Adrenal gland (tissue), 9 donors: ENCODE measurements at regions not wholly inside any gene's neighbourhood (a gene's known extent, or its start where the extent isn't known, plus 50 kb on each side); places are given as distances from the start of the nearest gene placed in this dataset.
A peak's percentile ranks its signal among the peaks of the same experiment; 100 is the strongest.

Experiments
- DNase-seq, 7 donors: peaks; one replicate each; pipeline ENCODE4 v3.0.0-alpha.2; 2019 to 2020
- H3K27ac ChIP-seq, 5 donors: fragments of 200-600 bp; sonication (generic) in 4 of 5; 1 replicate in 3 of 5; 2 replicates in 2 of 5; pipeline versions ENCODE4 v1.5.1 to v1.8.0; 2016 to 2020; ENCODE audit warnings: mild to moderate bottlenecking in 1 of 5
- H3K27me3 ChIP-seq: fragments of 200-600 bp; 2 replicates; pipeline ENCODE4 v1.8.0; 2021
- H3K36me3 ChIP-seq, 2 donors: fragments of 200-600 bp; replicated peaks in 1 of 2; 1 replicate in 1 of 2; 2 replicates in 1 of 2; pipeline versions ENCODE4 v1.5.1 to v1.8.0; 2018 to 2022
- H3K4me1 ChIP-seq, 2 donors: fragments of 200-600 bp; replicated peaks in 1 of 2; 1 replicate in 1 of 2; 2 replicates in 1 of 2; pipeline versions ENCODE4 v1.5.1 to v1.8.0; 2018 to 2021
- H3K4me3 ChIP-seq, 4 donors: fragments of 200-600 bp; sonication (generic) in 3 of 4; one replicate each; pipeline ENCODE4 v1.5.1; 2016 to 2018
- H3K9me3 ChIP-seq, 3 donors: fragments of 200-600 bp; sonication (generic) in 1 of 3; replicated peaks in 1 of 3; 1 replicate in 2 of 3; 2 replicates in 1 of 3; pipeline versions ENCODE4 v1.5.1 to v1.8.0; 2016 to 2021
- CTCF ChIP-seq, 6 experiments: fragments of 450-650 bp in 4 of 6; fragments of 200-600 bp in 2 of 6; sonication (generic) in 1 of 6; IDR thresholded peaks; 1 replicate in 5 of 6; 2 replicates in 1 of 6; pipeline versions ENCODE4 v1.5.1 to v1.8.0; 2016 to 2021; ENCODE audit warnings: antibody characterized with exemption in 6 of 6, mild to moderate bottlenecking in 2 of 6, moderate library complexity in 1 of 6
- POLR2A ChIP-seq, 2 donors: fragments of 450-650 bp; IDR thresholded peaks; one replicate each; pipeline ENCODE4 v1.6.1; 2017; ENCODE audit warnings: antibody characterized with exemption in 2 of 2, mild to moderate bottlenecking in 2 of 2, moderate library complexity in 1 of 2
- WGBS, 4 donors: extraction: QIAGEN DNeasy Blood & Tissue Kit in 2 of 4; methylation state at CpG; one replicate each; pipeline versions ENCODE4 v1.1.5 to v1.1.7; 2013 to 2017; 5-methylcytosine and 5-hydroxymethylcytosine counted together
- intact Hi-C, 2 donors: fragments of 100-400 bp; cut with DNase I; formaldehyde crosslinking; loops; one replicate each; pipeline versions ENCODE4 v1.14.1 to v1.15.0; 2022 to 2023
- donor health status: healthy with polysubstance abuse.
- donor health status: Bipolar disorder and iron deficiency.
- donor health status: DM: yes; HTN: yes; CAD: no.
- donor health status: DM: no; HTN: no; CAD: no.
- donor health status: DM: no; HTN: no; CAD: no.

DNA sequence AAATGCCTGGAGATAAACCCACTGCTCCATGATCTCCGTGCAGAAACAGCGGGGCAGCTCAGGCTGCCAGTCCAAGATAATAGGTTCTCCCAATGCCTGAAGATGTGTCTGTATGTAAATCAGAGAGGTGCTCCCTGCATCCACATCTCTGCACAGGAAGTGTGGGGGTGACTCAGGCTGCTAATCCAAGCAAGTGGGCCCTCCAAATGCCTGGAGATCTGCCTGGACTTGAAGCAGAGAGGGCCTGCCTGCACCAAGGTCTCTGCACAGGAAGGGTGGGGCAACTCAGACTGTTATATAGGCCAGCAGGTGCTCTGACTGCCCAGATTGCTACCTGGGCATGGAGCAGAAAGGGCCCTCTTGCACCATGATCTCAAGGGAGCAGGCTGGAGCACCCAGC is 504.7 kb downstream of the LRFN5 start:
- Histone ChIP-seq H3K27me3 (no peaks in the 10 kb centered on the region), H3K27ac (no peak overlapping the region), H3K4me1 (no peaks in the 10 kb centered on the region), H3K4me3 (no peak overlapping the region), H3K9me3 (no peaks in the 10 kb centered on the region), H3K36me3 (no peaks in the 10 kb centered on the region)
- no peak for TF ChIP-seq CTCF (IDR thresholded peaks at IDR 0.05)
- TF ChIP-seq POLR2A (IDR thresholded peaks at IDR 0.05) = no peak
- intact Hi-C loops = no loop called here
- 80 to 85% methylated on average over 2 of the region's 2 CpGs; no CpG with 5 or more reads in 2 of the 4 donors for WGBS, 4 donors
- DNase-seq = no peak

DNA sequence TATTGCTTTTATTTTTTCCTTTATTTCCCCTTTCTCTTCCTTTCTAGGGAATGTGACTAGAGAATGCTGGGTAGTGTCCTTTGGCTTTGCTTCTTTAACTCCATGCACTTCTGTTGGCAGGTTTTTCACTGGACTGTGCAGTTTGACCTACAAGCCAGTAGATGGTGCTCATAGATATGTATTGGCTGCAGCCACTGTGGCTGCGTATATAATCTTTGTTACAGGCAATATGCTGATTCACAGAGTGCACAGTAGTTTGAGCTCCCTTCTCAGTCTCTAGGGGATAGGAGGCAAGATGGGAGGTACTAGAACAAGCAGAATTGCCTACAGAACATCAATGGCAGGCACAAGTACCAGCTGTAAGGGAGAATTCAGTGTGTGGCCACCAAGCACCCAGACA is 503.5 kb downstream of the LRFN5 start:
- H3K27me3 ChIP-seq = no peaks in the 10 kb centered on the region
- H3K4me3 ChIP-seq = no peak overlapping the region
- TF ChIP-seq POLR2A (IDR thresholded peaks at IDR 0.05) = no peak
- TF ChIP-seq CTCF (IDR thresholded peaks at IDR 0.05) = no peak
- peak in 1 of 7 donors; percentile 3 for DNase-seq
- H3K36me3 ChIP-seq = no peaks in the 10 kb centered on the region
- no peaks in the 10 kb centered on the region for H3K9me3 ChIP-seq
- intact Hi-C loops = no loop called here
- 48 to 88% (median 69%) methylated on average over 1 of the region's 1 CpG for WGBS, 4 donors
- no peak overlapping the region for H3K27ac ChIP-seq
- no peaks in the 10 kb centered on the region for H3K4me1 ChIP-seq

DNA sequence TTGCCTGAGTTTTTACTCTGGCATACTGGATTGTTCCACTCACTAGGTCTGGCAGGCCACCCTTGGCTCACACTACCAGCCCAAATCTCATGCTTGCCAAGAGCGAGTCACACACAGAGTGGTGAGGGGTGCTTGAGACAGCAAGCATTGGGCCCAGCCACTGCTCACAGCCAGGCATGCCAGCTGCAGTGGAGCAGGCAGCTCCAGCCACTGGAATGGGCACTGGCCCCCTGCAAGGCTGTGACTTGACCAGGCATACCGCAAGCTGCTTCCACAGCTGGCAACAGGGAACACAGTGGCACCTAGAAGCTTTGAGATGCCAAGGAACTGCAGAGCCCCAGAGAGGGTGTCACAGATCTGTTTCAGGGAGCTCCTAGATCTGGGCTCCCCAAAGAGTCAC is 488.5 kb downstream of the LRFN5 start:
- intact Hi-C loops = no loop called here
- DNase-seq = peak in 1 of 7 donors; percentile 30
- TF ChIP-seq CTCF (IDR thresholded peaks at IDR 0.05) (no peak), POLR2A (IDR thresholded peaks at IDR 0.05) (no peak)
- Histone ChIP-seq H3K9me3 (no peaks in the 10 kb centered on the region), H3K4me3 (no peak overlapping the region), H3K4me1 (no peaks in the 10 kb centered on the region), H3K27me3 (no peaks in the 10 kb centered on the region), H3K27ac (no peak overlapping the region), H3K36me3 (no peaks in the 10 kb centered on the region)
- 80 to 92% (median 86%) methylated on average over 1 to 2 of the region's 2 CpGs for WGBS, 4 donors

DNA sequence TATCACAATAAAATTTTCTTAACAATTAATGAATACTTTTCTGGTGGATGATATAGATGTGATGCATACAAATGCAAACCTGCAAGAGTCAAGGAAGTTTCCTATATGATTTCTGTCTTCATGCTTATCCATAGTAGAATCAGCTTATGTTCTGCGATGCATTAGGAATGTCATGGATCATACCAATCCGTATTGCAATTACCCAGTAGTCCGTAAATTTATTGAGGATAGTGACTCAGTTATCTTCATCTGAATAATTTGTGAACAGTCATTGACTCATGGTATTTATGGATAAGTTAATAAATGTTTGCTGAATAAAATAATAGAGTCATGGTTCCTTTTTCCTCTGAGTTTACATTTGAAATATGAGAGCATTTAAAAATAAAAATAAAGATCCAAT is 483.4 kb downstream of the LRFN5 start:
- no peak overlapping the region for H3K27ac ChIP-seq
- TF ChIP-seq CTCF (IDR thresholded peaks at IDR 0.05) (no peak), POLR2A (IDR thresholded peaks at IDR 0.05) (no peak)
- H3K36me3 ChIP-seq = no peaks in the 10 kb centered on the region
- no peaks in the 10 kb centered on the region for H3K27me3 ChIP-seq
- no peak for DNase-seq
- H3K9me3 ChIP-seq = no peaks in the 10 kb centered on the region
- intact Hi-C loops = no loop called here
- H3K4me3 ChIP-seq = no peak overlapping the region
- no peaks in the 10 kb centered on the region for H3K4me1 ChIP-seq
- 73 to 85% (median 78%) methylated on average over 3 of the region's 3 CpGs for WGBS, 4 donors
